DND-41 (cell line): ENCODE measurements at regions not wholly inside any gene's neighbourhood (a gene's known extent, or its start where the extent isn't known, plus 50 kb on each side); places are given as distances from the start of the nearest gene placed in this dataset.

ENCODE experiments used
- ATAC-seq: fragments of 200-7000 bp; cut with Tn5 transposase; 3 replicates; pipeline ENCODE4 v1.9.1; 2021; ENCODE audit warnings: low read depth; ENCODE audit not compliant: insufficient read depth
- DNase-seq: peaks from one replicate; pipeline ENCODE4 v3.0.0-alpha.2; 2020
- H2AFZ ChIP-seq: 2 replicates; pipeline ENCODE4 v1.6.0; 2012; ENCODE audit warnings: low read depth, low read length
- H3K27ac ChIP-seq: 2 replicates; pipeline ENCODE4 v1.5.1; 2012; ENCODE audit warnings: low read length, inconsistent platforms
- H3K27me3 ChIP-seq: fragments of 200-600 bp; sonication (generic); 2 replicates; pipeline ENCODE4 v1.6.0; 2012; ENCODE audit warnings: low read length, mild to moderate bottlenecking, inconsistent platforms; ENCODE audit not compliant: insufficient read depth, poor library complexity
- H3K36me3 ChIP-seq: 2 replicates; pipeline ENCODE4 v1.5.1; 2012; ENCODE audit warnings: low read length, inconsistent platforms; ENCODE audit not compliant: insufficient read depth
- H3K4me1 ChIP-seq: 2 replicates; pipeline ENCODE4 v1.5.1; 2012; ENCODE audit warnings: mild to moderate bottlenecking, low read length; ENCODE audit not compliant: insufficient read depth
- H3K4me2 ChIP-seq: 2 replicates; pipeline ENCODE4 v1.6.0; 2012; ENCODE audit warnings: mild to moderate bottlenecking, moderate library complexity, low read length, inconsistent platforms; ENCODE audit not compliant: insufficient read depth
- H3K4me3 ChIP-seq, 2 experiments: fragments of 200-600 bp in 1 of 2; shearing (Covaris generic) in 1 of 2; 2 replicates each; pipeline ENCODE4 v1.5.1; 2012 to 2016; ENCODE audit warnings: inconsistent platforms in 2 of 2, low read length in 2 of 2, mild to moderate bottlenecking in 2 of 2, low read depth in 1 of 2, moderate library complexity in 1 of 2
- H3K79me2 ChIP-seq: 2 replicates; pipeline ENCODE4 v1.6.0; 2012; ENCODE audit warnings: low read length, inconsistent platforms; ENCODE audit not compliant: insufficient read depth
- H3K9ac ChIP-seq: 2 replicates; pipeline ENCODE4 v1.6.0; 2012; ENCODE audit warnings: low read depth, mild to moderate bottlenecking, inconsistent platforms, low read length, moderate library complexity
- H3K9me3 ChIP-seq: 2 replicates; pipeline ENCODE4 v1.5.1; 2012; ENCODE audit warnings: low read length, moderate library complexity, mild to moderate bottlenecking, inconsistent platforms; ENCODE audit not compliant: insufficient read depth, severe bottlenecking
- H4K20me1 ChIP-seq: 2 replicates; pipeline ENCODE4 v1.6.0; 2012; ENCODE audit warnings: low read length; ENCODE audit not compliant: insufficient read depth
- CTCF ChIP-seq: IDR thresholded peaks from 2 replicates; pipeline ENCODE4 v1.5.1; 2012; ENCODE audit warnings: borderline replicate concordance, low read length, moderate library complexity, mild to moderate bottlenecking; ENCODE audit not compliant: poor library complexity, severe bottlenecking; ENCODE audit errors: extremely low read depth
- EZH2 ChIP-seq: IDR thresholded peaks from 3 replicates; pipeline ENCODE4 v1.6.1; 2012; ENCODE audit warnings: borderline replicate concordance, low read depth, mild to moderate bottlenecking, moderate library complexity, low read length, inconsistent platforms; ENCODE audit not compliant: severe bottlenecking

- no peaks in the 10 kb centered on the region for H3K36me3 ChIP-seq
- no peak overlapping the region for H3K4me2 ChIP-seq
- no peaks in the 10 kb centered on the region for H3K9me3 ChIP-seq
- DNase-seq (no peak), ATAC-seq (no peak)
- H4K20me1 ChIP-seq = no peaks in the 10 kb centered on the region
- H2AFZ ChIP-seq = no peak overlapping the region
- no peak overlapping the region for H3K9ac ChIP-seq
- no peak overlapping the region for H3K4me3 ChIP-seq
- H3K27me3 ChIP-seq = no peaks in the 10 kb centered on the region
- no peak overlapping the region for H3K27ac ChIP-seq
- H3K4me1 ChIP-seq = peaks cover 4% of the 10 kb centered on the region; the same call in 1 of the 2 replicates
- H3K79me2 ChIP-seq = no peaks in the 10 kb centered on the region
- TF ChIP-seq CTCF (no peak), EZH2 (no peak)
Measured at GRCh38 chr19:28128341-28128740, 1084.6 kb downstream of the UQCRFS1 start.

GRCh38 chr19:28126135-28126898 is 1086.6 kb downstream of the UQCRFS1 start:
- TF ChIP-seq CTCF (no peak), EZH2 (no peak)
- no peak overlapping the region for H3K4me2 ChIP-seq
- H3K27me3 ChIP-seq = no peaks in the 10 kb centered on the region
- H3K36me3 ChIP-seq = no peaks in the 10 kb centered on the region
- no peak overlapping the region for H3K9ac ChIP-seq
- H2AFZ ChIP-seq = no peak overlapping the region
- H4K20me1 ChIP-seq = no peaks in the 10 kb centered on the region
- no peak overlapping the region for H3K27ac ChIP-seq
- DNase-seq (no peak), ATAC-seq (no peak)
- H3K79me2 ChIP-seq = no peaks in the 10 kb centered on the region
- H3K4me3 ChIP-seq = no peak overlapping the region
- H3K4me1 ChIP-seq = peaks cover 4% of the 10 kb centered on the region; the same call in 1 of the 2 replicates
- no peaks in the 10 kb centered on the region for H3K9me3 ChIP-seq

GRCh38 chr19:28122734-28123133 is 1090.2 kb downstream of the UQCRFS1 start:
- H3K4me2 ChIP-seq = no peak overlapping the region
- H3K9me3 ChIP-seq = no peaks in the 10 kb centered on the region
- H2AFZ ChIP-seq = no peak overlapping the region
- no peak overlapping the region for H3K9ac ChIP-seq
- H3K4me3 ChIP-seq = no peak overlapping the region
- no peak for ATAC-seq
- H3K79me2 ChIP-seq = no peaks in the 10 kb centered on the region
- H3K4me1 ChIP-seq = peaks cover 4% of the 10 kb centered on the region; the same call in 1 of the 2 replicates
- H4K20me1 ChIP-seq = no peaks in the 10 kb centered on the region
- no peak for DNase-seq
- H3K27me3 ChIP-seq = no peaks in the 10 kb centered on the region
- no peak for TF ChIP-seq CTCF
- no peak for TF ChIP-seq EZH2
- H3K27ac ChIP-seq = no peak overlapping the region
- no peaks in the 10 kb centered on the region for H3K36me3 ChIP-seq
